ENCODE measurements at regions not wholly inside any gene's neighbourhood (a gene's known extent, or its start where the extent isn't known, plus 50 kb on each side); places are given as distances from the start of the nearest gene placed in this dataset.

DNA sequence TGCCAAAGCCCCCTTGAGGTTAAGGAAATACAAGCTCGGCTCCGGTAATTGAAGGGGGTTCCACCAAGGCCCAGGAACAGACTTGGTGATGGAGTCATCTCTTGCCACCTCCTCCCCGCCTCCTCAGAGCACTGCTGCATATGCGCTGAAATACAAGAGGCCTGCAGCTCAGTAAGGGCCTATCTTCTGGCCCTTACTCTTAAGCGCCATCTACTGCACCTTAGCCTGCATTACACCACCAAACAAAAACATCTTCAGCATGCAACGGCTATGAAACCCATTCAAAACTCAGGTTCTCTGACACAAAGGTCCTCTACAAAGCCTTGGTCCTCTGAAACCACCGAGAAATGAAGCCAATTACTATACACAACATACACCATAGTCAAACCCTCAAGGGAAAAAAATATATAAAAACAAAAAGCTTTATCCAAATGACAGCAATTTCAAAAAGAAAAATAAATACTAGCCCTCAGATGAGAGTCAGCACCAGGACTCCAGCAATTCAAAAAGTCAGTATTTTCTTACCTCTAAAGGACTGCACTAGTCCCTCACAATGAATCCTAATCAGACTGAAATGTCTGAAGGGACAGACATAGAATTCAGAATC is 176.8 kb upstream of the TBX20 start:
- intact Hi-C loops (cut with micrococcal nuclease) = no loop called here
- H3K4me3 Mint-ChIP-seq = no peak overlapping the region
- peaks cover 9% of the 10 kb centered on the region for H3K27me3 Mint-ChIP-seq
- H3K9me3 Mint-ChIP-seq = peaks cover 4% of the 10 kb centered on the region
- TF ChIP-seq, protein P1, sequence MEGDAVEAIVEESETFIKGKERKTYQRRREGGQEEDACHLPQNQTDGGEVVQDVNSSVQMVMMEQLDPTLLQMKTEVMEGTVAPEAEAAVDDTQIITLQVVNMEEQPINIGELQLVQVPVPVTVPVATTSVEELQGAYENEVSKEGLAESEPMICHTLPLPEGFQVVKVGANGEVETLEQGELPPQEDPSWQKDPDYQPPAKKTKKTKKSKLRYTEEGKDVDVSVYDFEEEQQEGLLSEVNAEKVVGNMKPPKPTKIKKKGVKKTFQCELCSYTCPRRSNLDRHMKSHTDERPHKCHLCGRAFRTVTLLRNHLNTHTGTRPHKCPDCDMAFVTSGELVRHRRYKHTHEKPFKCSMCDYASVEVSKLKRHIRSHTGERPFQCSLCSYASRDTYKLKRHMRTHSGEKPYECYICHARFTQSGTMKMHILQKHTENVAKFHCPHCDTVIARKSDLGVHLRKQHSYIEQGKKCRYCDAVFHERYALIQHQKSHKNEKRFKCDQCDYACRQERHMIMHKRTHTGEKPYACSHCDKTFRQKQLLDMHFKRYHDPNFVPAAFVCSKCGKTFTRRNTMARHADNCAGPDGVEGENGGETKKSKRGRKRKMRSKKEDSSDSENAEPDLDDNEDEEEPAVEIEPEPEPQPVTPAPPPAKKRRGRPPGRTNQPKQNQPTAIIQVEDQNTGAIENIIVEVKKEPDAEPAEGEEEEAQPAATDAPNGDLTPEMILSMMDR (IDR thresholded peaks at IDR 0.05) = peak; percentile 63
- no peak overlapping the region for H3K27ac Mint-ChIP-seq
- H3K36me3 Mint-ChIP-seq (ENCODE audit: low read depth) = no peaks in the 10 kb centered on the region
- no peaks in the 10 kb centered on the region for H3K4me1 Mint-ChIP-seq (ENCODE audit: low read depth)
- CTCF ChIA-PET = interaction anchor here (0.7 to 8.1 kb wide), 7 partner anchors 10 to 193 kb away, joined by 3 to 64 read pairs (median 3); no protein-coding TSS in a partner anchor
- POLR2A ChIA-PET = no interaction called here
- ATAC-seq = peak; percentile 69
- DNase-seq = peak; percentile 33

DNA sequence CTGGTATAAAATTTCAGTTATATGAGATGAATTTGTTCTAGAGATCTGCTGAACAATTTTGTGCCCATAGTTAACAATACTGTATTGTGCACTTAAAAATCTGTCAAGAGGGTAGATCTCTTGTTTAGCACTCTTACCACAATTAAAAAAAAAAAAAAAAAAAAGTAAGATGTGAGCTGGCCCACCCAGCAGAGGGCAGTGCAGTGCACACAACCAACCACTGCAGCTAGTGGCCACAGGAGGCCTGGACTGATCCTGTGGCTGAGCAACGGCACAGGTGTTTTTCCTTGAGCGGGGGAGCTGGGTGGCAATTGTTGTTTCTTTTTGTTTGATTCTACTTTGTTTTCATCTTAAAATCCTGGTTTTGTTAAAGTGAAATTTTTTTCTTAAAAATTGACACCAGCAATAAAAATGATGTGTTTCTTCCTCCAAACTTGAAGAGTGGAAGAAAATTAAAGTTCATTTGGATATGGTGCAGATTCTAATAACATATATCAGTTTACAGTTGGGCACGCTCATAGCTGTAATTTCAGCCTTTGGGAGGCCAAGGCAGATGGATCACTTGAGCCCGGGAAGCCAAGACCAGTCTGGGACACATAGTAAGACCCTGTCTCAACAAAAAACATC is 171.1 kb upstream of the TBX20 start:
- TF ChIP-seq, protein P1 (IDR thresholded peaks at IDR 0.05) = peak; percentile 81
- CTCF ChIA-PET = interaction anchor here (0.7 to 8.1 kb wide), 18 partner anchors 8 to 482 kb away, joined by 3 to 64 read pairs (median 4); no protein-coding TSS in a partner anchor
- H3K36me3 Mint-ChIP-seq (ENCODE audit: low read depth) = no peaks in the 10 kb centered on the region
- intact Hi-C loops (cut with micrococcal nuclease) = loop anchor here (2.0 to 10.0 kb wide), 4 partner anchors 96 to 240 kb away; no protein-coding TSS in a partner anchor
- no peaks in the 10 kb centered on the region for H3K4me1 Mint-ChIP-seq (ENCODE audit: low read depth)
- ATAC-seq (peak; percentile 87), DNase-seq (peak; percentile 71)
- POLR2A ChIA-PET = interaction anchor here (0.7 kb wide), 1 partner anchor 186 kb away, joined by 3 read pairs; no protein-coding TSS in a partner anchor
- no peaks in the 10 kb centered on the region for H3K9me3 Mint-ChIP-seq
- H3K4me3 Mint-ChIP-seq = no peak overlapping the region
- H3K27ac Mint-ChIP-seq = no peak overlapping the region
- H3K27me3 Mint-ChIP-seq = peaks cover 20% of the 10 kb centered on the region

DNA sequence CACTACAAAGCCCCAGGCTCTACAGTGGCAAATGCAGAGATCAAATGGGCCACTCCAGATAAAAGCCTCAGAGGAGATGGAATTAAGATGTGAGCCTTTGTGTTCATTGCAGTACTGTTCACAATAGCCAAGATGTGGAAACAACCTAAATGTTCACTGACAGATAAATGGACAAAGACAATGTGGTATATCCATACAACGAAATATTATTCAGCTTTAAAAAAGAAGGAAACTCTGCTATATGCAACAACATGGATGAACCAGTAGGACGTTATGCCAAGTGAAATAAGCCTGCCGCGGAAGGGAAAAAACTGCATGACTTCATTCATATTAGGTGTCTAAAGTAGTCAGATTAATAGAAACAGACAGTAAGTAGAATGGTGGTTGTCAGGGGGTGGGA is 170.5 kb upstream of the TBX20 start:
- H3K27me3 Mint-ChIP-seq = peaks cover 21% of the 10 kb centered on the region
- H3K4me3 Mint-ChIP-seq = no peak overlapping the region
- H3K9me3 Mint-ChIP-seq = no peaks in the 10 kb centered on the region
- TF ChIP-seq, protein P1 (IDR thresholded peaks at IDR 0.05) = no peak
- CTCF ChIA-PET = interaction anchor here (0.8 to 8.1 kb wide), 16 partner anchors 8 to 483 kb away, joined by 3 to 64 read pairs (median 4); no protein-coding TSS in a partner anchor
- no peak for ATAC-seq
- no peaks in the 10 kb centered on the region for H3K36me3 Mint-ChIP-seq (ENCODE audit: low read depth)
- no peak overlapping the region for H3K27ac Mint-ChIP-seq
- no peaks in the 10 kb centered on the region for H3K4me1 Mint-ChIP-seq (ENCODE audit: low read depth)
- intact Hi-C loops (cut with micrococcal nuclease) = loop anchor here (2.0 to 10.0 kb wide), 4 partner anchors 96 to 240 kb away; no protein-coding TSS in a partner anchor
- POLR2A ChIA-PET = no interaction called here
- no peak for DNase-seq

DNA sequence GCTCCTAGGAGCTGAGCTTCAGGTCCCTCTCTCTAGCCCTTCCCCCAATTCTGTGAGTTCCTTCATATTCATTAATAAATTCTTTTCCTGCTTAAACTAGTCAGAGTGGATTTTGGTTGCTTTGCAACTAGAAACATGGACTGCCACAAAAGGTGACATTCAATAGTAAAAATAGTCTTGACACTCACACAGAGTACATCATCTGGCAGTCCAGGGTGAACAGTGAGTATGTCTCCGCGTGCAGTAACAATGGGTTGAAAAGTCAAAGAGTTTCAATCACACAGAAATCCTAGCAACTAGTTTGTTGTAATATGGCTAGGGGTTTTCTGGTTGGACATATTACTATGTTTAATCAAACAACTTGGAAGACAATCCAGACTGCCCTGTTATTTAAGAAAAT is 168.8 kb upstream of the TBX20 start:
- no peaks in the 10 kb centered on the region for H3K4me1 Mint-ChIP-seq (ENCODE audit: low read depth)
- no peaks in the 10 kb centered on the region for H3K36me3 Mint-ChIP-seq (ENCODE audit: low read depth)
- no peak for ATAC-seq
- intact Hi-C loops (cut with micrococcal nuclease) = loop anchor here (5.0 to 10.0 kb wide), 3 partner anchors 115 to 238 kb away; no protein-coding TSS in a partner anchor
- H3K4me3 Mint-ChIP-seq = no peak overlapping the region
- TF ChIP-seq, protein P1 (IDR thresholded peaks at IDR 0.05) = no peak
- DNase-seq = no peak
- peaks cover 21% of the 10 kb centered on the region for H3K27me3 Mint-ChIP-seq
- no peaks in the 10 kb centered on the region for H3K9me3 Mint-ChIP-seq
- ChIA-PET CTCF (interaction anchor here (8.1 kb wide), 1 partner anchor 98 kb away, joined by 64 read pairs; no protein-coding TSS in a partner anchor), POLR2A (no interaction called here)
- no peak overlapping the region for H3K27ac Mint-ChIP-seq

DNA sequence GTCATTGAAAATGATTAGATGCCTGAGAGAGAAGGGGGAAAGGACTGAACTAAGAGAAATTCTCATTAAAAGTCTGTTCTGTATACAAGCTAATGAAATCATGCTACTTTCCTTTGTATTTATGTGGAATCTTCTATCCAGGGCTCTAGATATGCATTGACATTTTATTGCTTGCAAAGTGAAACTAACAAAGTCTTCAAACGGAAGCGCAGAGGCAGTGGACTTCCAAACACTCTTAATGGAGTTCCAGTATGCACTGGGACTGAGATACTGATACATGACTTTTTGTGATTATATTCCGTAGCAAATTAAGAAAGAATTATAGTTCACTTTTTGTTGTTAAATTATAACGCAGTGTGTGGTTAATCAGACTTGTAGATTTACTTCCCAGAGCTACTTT is 166.8 kb upstream of the TBX20 start:
- TF ChIP-seq, protein P1 (IDR thresholded peaks at IDR 0.05) = no peak
- Mint-ChIP-seq H3K27ac (no peak overlapping the region), H3K4me1 (ENCODE audit: low read depth) (no peaks in the 10 kb centered on the region), H3K4me3 (no peak overlapping the region), H3K36me3 (ENCODE audit: low read depth) (no peaks in the 10 kb centered on the region), H3K27me3 (peaks cover 21% of the 10 kb centered on the region), H3K9me3 (no peaks in the 10 kb centered on the region)
- ChIA-PET CTCF (interaction anchor here (1.0 to 1.6 kb wide), 4 partner anchors 9 to 204 kb away, joined by 3 to 6 read pairs (median 4); no protein-coding TSS in a partner anchor), POLR2A (no interaction called here)
- DNase-seq (no peak), ATAC-seq (no peak)
- intact Hi-C loops (cut with micrococcal nuclease) = loop anchor here (5.0 to 10.0 kb wide), 3 partner anchors 117 to 236 kb away; no protein-coding TSS in a partner anchor

Measured in activated CD8-positive, alpha-beta T cell treated with anti-CD3 and anti-CD28 coated beads for 36 hours (primary cell).